NCI-H446 (cell line): ENCODE measurements at regions not wholly inside any gene's neighbourhood (a gene's known extent, or its start where the extent isn't known, plus 50 kb on each side); places are given as distances from the start of the nearest gene placed in this dataset.

Source experiments
- DNase-seq, 2 experiments: peaks; one replicate each; lab custom pipeline; 2025; lab: John Stamatoyannopoulos, UW

GRCh38 chr21:27023186-27023585 lies 56.3 kb upstream of the ADAMTS5 start:
- DNase-seq: no peak

GRCh38 chr21:27021801-27022200 lies 54.9 kb upstream of the ADAMTS5 start:
- no peak for DNase-seq

GRCh38 chr21:27021046-27021445 lies 54.2 kb upstream of the ADAMTS5 start:
- DNase-seq: no peak

- no peak for DNase-seq
Observed at GRCh38 chr21:27017246-27017645, 50.4 kb upstream of the ADAMTS5 start.
